NCI-H345 treated with DMSO at 0.1 percent for 48 hours (cell line): ENCODE measurements at regions not wholly inside any gene's neighbourhood (a gene's known extent, or its start where the extent isn't known, plus 50 kb on each side); places are given as distances from the start of the nearest gene placed in this dataset.

Experiments
- DNase-seq: peaks from one replicate; lab custom pipeline; 2025; ENCODE audit not compliant: unreplicated experiment; lab: John Stamatoyannopoulos, UW

- DNase-seq = no peak
Observed at GRCh38 chr1:67948151-67949080, 102.0 kb downstream of the DIRAS3 start.

GRCh38 chr1:67947114-67947513, 103.3 kb downstream of the DIRAS3 start:
- no peak for DNase-seq

GRCh38 chr1:67945733-67946374, 104.6 kb downstream of the DIRAS3 start:
- peak; percentile 70 for DNase-seq

GRCh38 chr1:67942274-67942673, 108.2 kb downstream of the DIRAS3 start:
- no peak for DNase-seq

- DNase-seq = no peak
Observed at GRCh38 chr1:67941746-67942145, 108.5 kb upstream of the GNG12 start.

GRCh38 chr1:67941155-67941554, 107.9 kb upstream of the GNG12 start:
- no peak for DNase-seq

- DNase-seq = no peak
Observed at GRCh38 chr1:67939942-67940341, 106.7 kb upstream of the GNG12 start.

- DNase-seq = no peak
Observed at GRCh38 chr1:67939186-67939743, 106.0 kb upstream of the GNG12 start.

GRCh38 chr1:67937651-67938050, 104.4 kb upstream of the GNG12 start:
- no peak for DNase-seq

- no peak for DNase-seq
Observed at GRCh38 chr1:67937010-67937409, 103.7 kb upstream of the GNG12 start.

GRCh38 chr1:67935560-67935959, 102.3 kb upstream of the GNG12 start:
- DNase-seq = no peak

GRCh38 chr1:67931198-67931597, 97.9 kb upstream of the GNG12 start:
- DNase-seq = no peak

- no peak for DNase-seq
Observed at GRCh38 chr1:67923074-67923473, 89.8 kb upstream of the GNG12 start.

- no peak for DNase-seq
Observed at GRCh38 chr1:67921725-67922489, 88.6 kb upstream of the GNG12 start.

GRCh38 chr1:67919274-67920072, 86.2 kb upstream of the GNG12 start:
- DNase-seq = no peak

- no peak for DNase-seq
Observed at GRCh38 chr1:67918067-67918466, 84.8 kb upstream of the GNG12 start.

- no peak for DNase-seq
Observed at GRCh38 chr1:67917006-67917405, 83.7 kb upstream of the GNG12 start.

GRCh38 chr1:67916140-67916886, 83.0 kb upstream of the GNG12 start:
- no peak for DNase-seq

- no peak for DNase-seq
Observed at GRCh38 chr1:67909776-67910175, 76.5 kb upstream of the GNG12 start.
